MV-4-11 (cell line): ENCODE measurements at regions not wholly inside any gene's neighbourhood (a gene's known extent, or its start where the extent isn't known, plus 50 kb on each side); places are given as distances from the start of the nearest gene placed in this dataset.

Experiments used
- DNase-seq: peaks from one replicate; lab custom pipeline; 2025; lab: John Stamatoyannopoulos, UW

- DNase-seq, result no peak
Measured at GRCh38 chr3:103365467-103365866, 930.7 kb downstream of the ZPLD1 start.

- no peak for DNase-seq
Measured at GRCh38 chr3:103367481-103367880, 932.7 kb downstream of the ZPLD1 start.

- DNase-seq, result no peak
Measured at GRCh38 chr3:103371411-103371810, 936.6 kb downstream of the ZPLD1 start.

GRCh38 chr3:103372031-103372430, 937.2 kb downstream of the ZPLD1 start:
- DNase-seq, result no peak

- DNase-seq, result no peak
Measured at GRCh38 chr3:103380391-103380790, 945.6 kb downstream of the ZPLD1 start.

GRCh38 chr3:103381296-103382079, 946.7 kb downstream of the ZPLD1 start:
- DNase-seq, result no peak

- no peak for DNase-seq
Measured at GRCh38 chr3:103385961-103386656, 951.3 kb downstream of the ZPLD1 start.

- DNase-seq, result no peak
Measured at GRCh38 chr3:103388214-103388613, 953.4 kb downstream of the ZPLD1 start.

- DNase-seq, result no peak
Measured at GRCh38 chr3:103389356-103389755, 954.5 kb downstream of the ZPLD1 start.

GRCh38 chr3:103393395-103394186, 958.8 kb downstream of the ZPLD1 start:
- DNase-seq, result no peak

GRCh38 chr3:103403191-103403590, 968.4 kb downstream of the ZPLD1 start:
- DNase-seq, result no peak

- DNase-seq, result no peak
Measured at GRCh38 chr3:103406320-103406850, 971.6 kb downstream of the ZPLD1 start.

GRCh38 chr3:103410231-103410630, 975.4 kb downstream of the ZPLD1 start:
- no peak for DNase-seq

- no peak for DNase-seq
Measured at GRCh38 chr3:103421460-103421859, 986.6 kb downstream of the ZPLD1 start.

GRCh38 chr3:103437883-103438282, 1003.1 kb downstream of the ZPLD1 start:
- DNase-seq, result no peak

- no peak for DNase-seq
Measured at GRCh38 chr3:103440539-103441203, 1005.9 kb downstream of the ZPLD1 start.

GRCh38 chr3:103446953-103447629, 1012.3 kb downstream of the ZPLD1 start:
- DNase-seq, result no peak

GRCh38 chr3:103453152-103453551, 1018.3 kb downstream of the ZPLD1 start:
- no peak for DNase-seq

- no peak for DNase-seq
Measured at GRCh38 chr3:103459815-103460214, 1025.0 kb downstream of the ZPLD1 start.

- DNase-seq, result no peak
Measured at GRCh38 chr3:103470498-103470897, 1035.7 kb downstream of the ZPLD1 start.

GRCh38 chr3:103494011-103494410, 1059.2 kb downstream of the ZPLD1 start:
- DNase-seq, result no peak
